SU-DHL-6 (cell line): ENCODE measurements at regions not wholly inside any gene's neighbourhood (a gene's known extent, or its start where the extent isn't known, plus 50 kb on each side); places are given as distances from the start of the nearest gene placed in this dataset.

ENCODE experiments used
- H2AFZ ChIP-seq: fragments of 200-600 bp; sonication (generic); 2 replicates; pipeline ENCODE4 v1.6.1; 2014; ENCODE audit warnings: low read depth, mild to moderate bottlenecking, moderate library complexity, mixed read lengths, antibody characterized with exemption, low read length; ENCODE audit not compliant: severe bottlenecking
- H3F3A ChIP-seq: fragments of 200-600 bp; shearing (Covaris generic); 2 replicates; pipeline ENCODE4 v1.6.0; 2016; ENCODE audit warnings: antibody characterized with exemption, mild to moderate bottlenecking; ENCODE audit not compliant: insufficient read depth
- H3K27ac ChIP-seq: fragments of 200-600 bp; sonication (generic); 2 replicates; pipeline ENCODE4 v1.5.1; 2016; ENCODE audit warnings: low read depth, mild to moderate bottlenecking, low read length, moderate library complexity, mixed read lengths
- H3K27me3 ChIP-seq: fragments of 200-600 bp; sonication (generic), shearing (Covaris generic); 2 replicates; pipeline ENCODE4 v1.6.0; 2014; ENCODE audit warnings: mild to moderate bottlenecking, low read length
- H3K36me3 ChIP-seq: fragments of 200-600 bp; sonication (generic); 2 replicates; pipeline ENCODE4 v1.6.1; 2014; ENCODE audit warnings: mild to moderate bottlenecking, low read length, mixed read lengths
- H3K4me2 ChIP-seq: fragments of 300-600, 200-600 bp; shearing (Covaris generic), sonication (generic); 2 replicates; pipeline ENCODE4 v1.6.0; 2014; ENCODE audit warnings: low read length, low read depth, mild to moderate bottlenecking; ENCODE audit not compliant: poor library complexity, severe bottlenecking
- H3K4me3 ChIP-seq: fragments of 200-600 bp; sonication (generic); 2 replicates; pipeline ENCODE4 v1.5.1; 2014; ENCODE audit warnings: antibody characterized with exemption, low read length, mild to moderate bottlenecking, mixed read lengths; ENCODE audit not compliant: insufficient read depth, poor library complexity, severe bottlenecking
- H3K79me2 ChIP-seq: fragments of 200-600 bp; sonication (generic); 2 replicates; pipeline ENCODE4 v1.6.1; 2014; ENCODE audit warnings: mild to moderate bottlenecking, low read length, moderate library complexity; ENCODE audit not compliant: insufficient read depth
- H3K9ac ChIP-seq: fragments of 200-600 bp; sonication (generic); 2 replicates; pipeline ENCODE4 v1.7.0; 2014; ENCODE audit warnings: mild to moderate bottlenecking, low read length
- H3K9me2 ChIP-seq: fragments of 200-600 bp; sonication (generic); replicated peaks from 2 replicates; pipeline ENCODE4 v1.6.1; 2014; ENCODE audit warnings: low read length; ENCODE audit not compliant: insufficient read depth
- H3K9me3 ChIP-seq: fragments of 200-600 bp; sonication (generic); 2 replicates; pipeline ENCODE4 v1.6.1; 2014; ENCODE audit warnings: low read length, mixed read lengths; ENCODE audit not compliant: insufficient read depth
- H4K20me1 ChIP-seq: fragments of 200-600 bp; sonication (generic); 2 replicates; pipeline ENCODE4 v1.6.1; 2014; ENCODE audit warnings: low read depth, mild to moderate bottlenecking, antibody characterized with exemption, low read length, moderate library complexity, mixed read lengths
- EZH2phosphoT487 ChIP-seq: fragments of 200-600 bp; sonication (generic), shearing (Covaris generic); conservative IDR thresholded peaks from 2 replicates; pipeline ENCODE4 v1.6.1; 2018; ENCODE audit warnings: mild to moderate bottlenecking, antibody characterized with exemption, low read length, moderate library complexity, mixed read lengths
- TF ChIP-seq, protein P1 (sequence below): fragments of 200-600 bp; sonication (generic); IDR thresholded peaks from one replicate; pipeline ENCODE4 v1.5.1; 2017; ENCODE audit warnings: antibody characterized with exemption, mild to moderate bottlenecking, low read length, moderate library complexity; ENCODE audit not compliant: insufficient read depth, poor library complexity, severe bottlenecking

DNA sequence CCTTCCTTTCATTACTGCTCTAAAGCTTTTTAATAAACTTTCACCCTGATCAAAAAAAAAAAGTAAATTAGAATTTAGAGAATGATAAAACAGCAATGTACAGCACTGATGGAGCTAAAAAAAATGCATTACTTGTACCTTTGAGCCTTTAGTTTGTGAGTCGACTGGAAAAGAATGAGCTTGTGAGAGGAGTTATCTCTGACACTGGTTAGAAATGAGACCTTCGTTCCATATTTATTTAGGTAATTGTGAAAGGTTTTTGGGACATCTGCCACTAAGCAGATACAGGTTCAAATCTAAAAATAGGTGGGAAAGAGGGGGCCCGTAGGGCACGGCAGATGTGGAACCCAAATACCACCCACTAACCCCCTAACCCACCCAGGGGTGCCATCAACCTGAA, 376.8 kb downstream of the ICE1 start:
- H3F3A ChIP-seq, result no peaks in the 10 kb centered on the region
- no peak overlapping the region for H3K4me2 ChIP-seq
- H3K79me2 ChIP-seq, result no peaks in the 10 kb centered on the region
- H3K4me3 ChIP-seq, result no peak overlapping the region
- H3K36me3 ChIP-seq, result no peaks in the 10 kb centered on the region
- H3K9me2 ChIP-seq, result no peaks in the 10 kb centered on the region
- no peak overlapping the region for H3K9ac ChIP-seq
- TF ChIP-seq EZH2phosphoT487, result no peak
- TF ChIP-seq, protein P1, sequence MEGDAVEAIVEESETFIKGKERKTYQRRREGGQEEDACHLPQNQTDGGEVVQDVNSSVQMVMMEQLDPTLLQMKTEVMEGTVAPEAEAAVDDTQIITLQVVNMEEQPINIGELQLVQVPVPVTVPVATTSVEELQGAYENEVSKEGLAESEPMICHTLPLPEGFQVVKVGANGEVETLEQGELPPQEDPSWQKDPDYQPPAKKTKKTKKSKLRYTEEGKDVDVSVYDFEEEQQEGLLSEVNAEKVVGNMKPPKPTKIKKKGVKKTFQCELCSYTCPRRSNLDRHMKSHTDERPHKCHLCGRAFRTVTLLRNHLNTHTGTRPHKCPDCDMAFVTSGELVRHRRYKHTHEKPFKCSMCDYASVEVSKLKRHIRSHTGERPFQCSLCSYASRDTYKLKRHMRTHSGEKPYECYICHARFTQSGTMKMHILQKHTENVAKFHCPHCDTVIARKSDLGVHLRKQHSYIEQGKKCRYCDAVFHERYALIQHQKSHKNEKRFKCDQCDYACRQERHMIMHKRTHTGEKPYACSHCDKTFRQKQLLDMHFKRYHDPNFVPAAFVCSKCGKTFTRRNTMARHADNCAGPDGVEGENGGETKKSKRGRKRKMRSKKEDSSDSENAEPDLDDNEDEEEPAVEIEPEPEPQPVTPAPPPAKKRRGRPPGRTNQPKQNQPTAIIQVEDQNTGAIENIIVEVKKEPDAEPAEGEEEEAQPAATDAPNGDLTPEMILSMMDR, result no peak
- no peak overlapping the region for H3K27ac ChIP-seq
- no peaks in the 10 kb centered on the region for H3K9me3 ChIP-seq
- H2AFZ ChIP-seq, result no peak overlapping the region
- no peaks in the 10 kb centered on the region for H3K27me3 ChIP-seq
- no peaks in the 10 kb centered on the region for H4K20me1 ChIP-seq

- Histone ChIP-seq H3K4me2 (no peak overlapping the region), H3K9me2 (no peaks in the 10 kb centered on the region), H3K9me3 (no peaks in the 10 kb centered on the region), H3K27me3 (no peaks in the 10 kb centered on the region), H3K27ac (no peak overlapping the region), H4K20me1 (no peaks in the 10 kb centered on the region), H3K4me3 (no peak overlapping the region), H2AFZ (no peak overlapping the region), H3K79me2 (no peaks in the 10 kb centered on the region), H3K36me3 (no peaks in the 10 kb centered on the region), H3K9ac (no peak overlapping the region), H3F3A (no peaks in the 10 kb centered on the region)
- TF ChIP-seq, protein P1, result no peak
- TF ChIP-seq EZH2phosphoT487, result no peak
Measured at GRCh38 chr5:5798462-5798861, 376.0 kb downstream of the ICE1 start.

DNA sequence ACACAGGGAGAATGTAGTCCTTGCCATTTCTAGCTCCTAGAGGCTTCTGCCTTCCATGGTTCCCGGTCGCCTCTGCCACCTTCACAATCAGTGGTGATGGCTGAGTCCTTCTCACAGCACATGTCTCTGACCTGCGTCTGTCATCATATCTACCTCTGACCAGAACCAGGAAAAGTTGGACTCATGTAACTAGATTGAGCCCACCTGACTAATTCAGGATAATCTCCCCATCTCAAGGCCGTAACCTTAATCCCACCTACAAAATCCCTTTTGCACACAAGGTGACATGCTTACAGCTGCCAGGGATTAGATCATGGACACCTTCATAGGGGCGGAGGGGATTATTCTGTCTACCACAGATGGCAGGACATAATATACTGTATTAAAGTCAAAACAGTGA, 375.6 kb downstream of the ICE1 start:
- H3K79me2 ChIP-seq, result no peaks in the 10 kb centered on the region
- no peak for TF ChIP-seq EZH2phosphoT487
- TF ChIP-seq, protein P1, result no peak
- no peaks in the 10 kb centered on the region for H3K27me3 ChIP-seq
- H3K4me3 ChIP-seq, result no peak overlapping the region
- no peaks in the 10 kb centered on the region for H3K36me3 ChIP-seq
- H4K20me1 ChIP-seq, result no peaks in the 10 kb centered on the region
- no peak overlapping the region for H3K9ac ChIP-seq
- no peaks in the 10 kb centered on the region for H3F3A ChIP-seq
- no peak overlapping the region for H2AFZ ChIP-seq
- no peaks in the 10 kb centered on the region for H3K9me3 ChIP-seq
- no peak overlapping the region for H3K27ac ChIP-seq
- no peaks in the 10 kb centered on the region for H3K9me2 ChIP-seq
- no peak overlapping the region for H3K4me2 ChIP-seq
